GM11168 (cell line): ENCODE measurements at regions not wholly inside any gene's neighbourhood (a gene's known extent, or its start where the extent isn't known, plus 50 kb on each side); places are given as distances from the start of the nearest gene placed in this dataset.
"Not testable (repeated sequence)": the region's sequence is repeated elsewhere in the genome, so short reads cannot be mapped to it uniquely, and the experiment has no call there.

ENCODE experiments used
- in situ Hi-C: fragments of 300-500 bp; cut with MboI; formaldehyde crosslinking; loops from one replicate; pipeline ENCODE4 v1.12.0; 2022; ENCODE audit warnings: low sequenced_read_pairs; ENCODE audit not compliant: unreplicated experiment

GRCh38 chr13:21309542-21310172 lies 133.2 kb downstream of the MRPL57 start:
- in situ Hi-C loops: no loop called here

DNA sequence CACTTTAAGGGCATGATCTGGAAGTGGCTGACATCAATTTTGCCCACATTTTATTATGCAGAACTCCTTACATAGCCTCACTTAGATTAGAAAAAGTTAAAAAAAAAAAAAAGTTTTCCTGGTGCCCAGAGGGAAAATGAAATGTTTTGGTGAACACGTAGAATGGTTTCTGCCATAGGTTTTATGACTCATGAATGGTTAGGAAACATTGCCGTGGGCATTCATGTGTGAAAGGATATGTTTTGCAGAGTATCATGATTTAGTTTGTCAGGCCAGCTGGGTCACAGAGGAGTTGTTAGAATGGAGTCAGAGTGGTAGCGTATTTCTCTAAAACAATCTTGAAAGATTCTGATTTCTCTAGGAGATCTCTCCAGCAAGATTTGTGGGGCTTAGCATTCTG lies 133.8 kb downstream of the MRPL57 start:
- in situ Hi-C loops: no loop called here

- in situ Hi-C loops: not testable (repeated sequence)
These were observed 138.5 kb downstream of the MRPL57 start for GRCh38 chr13:21314976-21315375.

DNA sequence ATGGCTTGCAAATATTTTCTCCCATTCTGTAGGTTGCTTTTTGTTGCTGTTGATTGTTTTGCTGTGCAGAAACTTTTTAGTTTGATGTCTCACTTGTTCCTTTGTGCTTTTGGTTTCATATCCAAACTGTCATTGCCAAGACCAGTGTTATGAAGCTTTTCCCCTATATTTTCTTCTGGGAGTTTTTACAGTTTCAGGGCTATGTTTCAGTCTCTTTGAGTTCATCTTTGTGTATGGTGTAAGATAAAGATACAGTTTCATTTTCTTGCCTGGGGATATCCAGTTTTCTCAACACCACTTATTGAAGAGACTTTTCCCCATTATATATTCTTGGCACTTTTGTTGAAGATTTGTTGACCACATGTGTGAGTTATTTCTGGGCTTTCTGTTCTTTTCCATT lies 139.9 kb downstream of the MRPL57 start:
- in situ Hi-C loops: no loop called here

GRCh38 chr13:21318891-21319532 lies 140.1 kb downstream of the ZDHHC20 start:
- in situ Hi-C loops: no loop called here

DNA sequence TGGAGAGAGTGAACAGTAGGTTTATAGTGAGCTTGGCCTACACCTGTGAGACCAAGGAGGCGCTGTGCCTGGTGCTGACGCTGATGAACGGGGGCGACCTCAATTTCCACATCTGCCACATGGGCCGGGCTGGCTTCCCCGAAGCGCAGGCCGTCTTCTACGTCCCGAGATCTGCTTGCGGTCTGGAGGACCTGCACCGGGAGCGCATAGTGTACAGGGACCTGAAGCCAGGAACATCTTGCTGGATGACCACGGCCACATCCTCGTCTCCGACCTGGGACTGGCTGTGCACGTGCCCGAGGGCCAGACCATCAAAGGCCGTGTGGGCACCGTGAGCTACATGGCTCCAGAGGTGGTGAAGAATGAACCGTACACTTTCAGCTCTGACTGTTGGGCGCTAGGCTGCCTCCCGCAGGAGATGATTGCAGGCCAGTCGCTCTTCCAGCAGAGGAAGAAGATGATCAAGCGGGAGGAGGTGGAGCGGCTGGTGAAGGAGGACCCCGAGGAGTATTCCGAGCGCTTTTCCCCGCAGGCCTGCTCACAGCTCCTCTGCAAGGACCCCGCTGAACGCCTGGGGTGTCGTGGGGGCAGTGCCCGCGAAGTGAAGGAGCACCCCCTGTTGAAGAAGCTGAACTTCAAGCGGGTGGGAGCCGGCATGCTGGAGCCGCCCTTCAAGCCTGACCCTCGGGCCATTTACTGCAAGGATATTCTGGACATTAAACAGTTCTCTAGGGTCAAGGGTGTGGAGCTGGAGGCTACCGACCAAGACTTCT lies 139.0 kb downstream of the ZDHHC20 start:
- in situ Hi-C loops: no loop called here

- in situ Hi-C loops: no loop called here
These were observed 138.5 kb downstream of the ZDHHC20 start for GRCh38 chr13:21320642-21321034.

- in situ Hi-C loops: no loop called here
These were observed 137.8 kb downstream of the ZDHHC20 start for GRCh38 chr13:21321269-21321668.

DNA sequence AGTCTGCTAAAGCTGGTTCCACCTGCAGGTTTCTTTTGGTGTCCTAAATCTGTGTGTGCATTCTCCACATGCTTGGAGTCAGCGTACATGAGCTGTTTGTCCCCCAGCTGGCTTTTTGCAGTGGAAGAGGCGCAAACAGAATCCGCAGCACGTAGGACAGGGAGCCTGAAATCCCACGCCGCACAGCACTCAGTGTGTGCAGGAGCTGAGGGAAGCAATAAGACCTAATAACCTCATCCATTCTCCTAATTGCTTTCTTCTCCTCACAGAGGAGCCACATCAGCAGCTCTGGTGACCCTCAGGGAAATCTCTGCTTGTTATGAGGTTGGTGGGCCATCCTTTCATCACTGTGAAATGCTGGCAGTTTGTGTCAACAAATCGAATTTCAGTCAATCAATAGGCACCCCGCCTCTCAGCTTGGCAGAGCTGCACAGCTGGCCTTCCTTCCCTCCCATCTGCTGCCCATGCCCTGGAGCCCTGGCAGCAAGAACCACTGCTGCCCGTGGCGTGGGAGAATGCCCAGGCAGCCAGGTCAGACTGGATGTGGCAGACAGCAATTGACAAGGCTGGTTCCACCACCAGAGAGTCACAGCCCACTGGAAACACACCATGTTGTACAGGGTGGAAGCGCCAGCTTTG lies 136.7 kb downstream of the ZDHHC20 start:
- in situ Hi-C loops: no loop called here
